ENCODE measurements at regions not wholly inside any gene's neighbourhood (a gene's known extent, or its start where the extent isn't known, plus 50 kb on each side); places are given as distances from the start of the nearest gene placed in this dataset.
A peak's percentile ranks its signal among the peaks of the same experiment; 100 is the strongest.
"Not testable (repeated sequence)": the region's sequence is repeated elsewhere in the genome, so short reads cannot be mapped to it uniquely, and the experiment has no call there.

DNA sequence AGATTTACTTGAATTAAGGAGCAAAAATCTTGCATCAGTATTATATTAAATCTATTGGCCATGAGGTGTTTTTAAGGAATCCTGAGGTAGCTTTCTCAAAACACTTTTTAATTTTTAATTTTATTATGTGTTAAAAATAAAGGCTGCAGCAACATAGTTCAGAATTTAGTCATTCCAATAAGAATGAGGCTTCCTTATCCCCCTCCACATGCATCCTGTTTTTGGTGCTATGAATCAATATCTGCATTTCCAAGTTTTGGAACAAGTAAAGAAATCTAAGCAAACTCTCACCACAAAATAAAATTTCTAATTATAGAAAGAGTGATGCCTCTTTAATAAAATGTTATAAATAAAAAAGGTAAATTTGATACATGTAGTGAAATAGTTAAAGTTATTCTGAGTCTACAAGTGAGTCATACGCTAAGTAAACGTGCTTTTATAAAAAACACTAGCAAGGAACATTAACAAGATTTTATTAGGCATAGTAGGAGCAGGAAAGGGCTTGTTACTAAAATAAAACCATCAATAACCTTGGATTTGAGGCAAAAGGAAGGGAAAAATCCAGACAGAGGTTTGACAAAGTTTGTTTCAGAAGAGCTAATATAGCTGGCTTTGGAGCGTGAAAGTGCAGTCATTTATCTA lies 1218.0 kb downstream of the NSUN3 start:
- DNase-seq: no peak

DNA sequence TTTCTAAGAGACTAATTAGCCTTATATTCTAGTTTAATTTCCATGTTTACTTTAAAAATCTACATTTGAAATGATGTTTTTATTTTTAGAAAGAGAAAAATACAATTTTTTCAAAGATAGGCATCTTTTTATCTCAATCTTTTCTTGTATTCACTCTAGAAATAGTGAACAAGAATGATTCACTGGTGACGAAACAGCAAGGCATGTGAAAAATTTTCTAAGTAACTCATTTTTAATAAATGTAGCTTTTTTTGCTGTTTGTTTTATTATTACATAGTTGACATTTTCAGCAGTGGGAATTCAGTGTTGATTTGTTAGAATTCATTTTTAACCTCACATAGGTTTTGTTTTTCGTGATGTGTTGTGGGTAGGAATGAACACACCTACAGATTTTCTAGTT lies 1226.4 kb downstream of the NSUN3 start:
- DNase-seq: no peak

DNA sequence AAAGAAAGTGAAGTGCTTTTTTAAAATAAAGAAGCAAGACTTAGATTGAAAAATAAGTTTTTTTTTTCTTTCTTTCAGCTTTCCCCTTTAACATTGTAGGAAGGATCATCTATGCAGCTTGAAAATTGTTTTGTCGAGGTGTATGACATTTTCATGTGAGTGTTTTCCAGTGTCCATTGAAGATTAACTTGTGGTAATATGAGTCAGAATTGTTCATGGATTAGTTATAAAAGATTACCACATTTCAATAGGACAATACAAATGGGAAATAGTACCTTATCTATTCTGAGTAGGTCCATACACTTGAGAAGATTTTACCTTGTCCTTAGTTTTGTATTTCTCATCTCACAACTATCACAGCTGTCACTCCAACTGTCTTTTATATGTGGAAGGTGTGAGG lies 1234.7 kb downstream of the NSUN3 start:
- DNase-seq: no peak

DNA sequence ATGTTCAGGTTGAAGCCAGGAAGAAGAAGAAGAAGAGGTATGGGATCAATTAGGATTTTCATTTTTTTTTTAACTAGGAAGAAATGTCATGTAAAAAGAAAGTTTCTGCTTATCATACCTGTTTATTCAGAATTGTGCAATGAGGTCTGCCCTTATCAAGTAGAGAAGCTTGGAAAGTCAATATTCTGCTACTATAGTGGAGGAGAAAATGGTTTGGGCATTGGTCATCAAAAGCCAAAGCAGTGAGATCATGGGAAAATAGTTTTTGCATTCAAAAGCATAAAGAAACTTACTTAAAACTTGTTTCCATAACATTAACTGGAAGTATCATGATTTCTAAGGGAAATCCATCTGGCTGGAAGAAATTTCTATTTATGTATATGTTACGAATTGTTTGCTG lies 1239.2 kb downstream of the NSUN3 start:
- DNase-seq: no peak

DNA sequence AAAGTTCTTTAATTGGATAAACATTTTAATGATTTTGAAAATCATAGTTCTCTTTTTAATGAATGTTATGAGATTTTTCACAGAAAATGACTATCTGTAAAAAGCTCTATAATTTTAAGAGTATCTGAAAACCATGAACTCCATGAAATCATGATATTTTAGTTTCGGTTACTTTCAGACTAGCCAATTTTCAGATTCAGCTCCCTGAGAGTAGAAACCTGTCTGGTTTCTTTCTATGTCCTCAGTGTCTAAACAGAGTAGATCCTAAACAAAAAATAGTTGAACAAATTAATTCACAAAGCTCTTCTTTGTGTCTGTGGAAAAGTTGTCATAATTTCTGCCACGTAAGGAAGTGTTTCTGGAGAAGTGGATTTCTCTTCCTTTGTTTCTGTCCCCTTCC lies 1247.7 kb downstream of the NSUN3 start:
- no peak for DNase-seq

DNA sequence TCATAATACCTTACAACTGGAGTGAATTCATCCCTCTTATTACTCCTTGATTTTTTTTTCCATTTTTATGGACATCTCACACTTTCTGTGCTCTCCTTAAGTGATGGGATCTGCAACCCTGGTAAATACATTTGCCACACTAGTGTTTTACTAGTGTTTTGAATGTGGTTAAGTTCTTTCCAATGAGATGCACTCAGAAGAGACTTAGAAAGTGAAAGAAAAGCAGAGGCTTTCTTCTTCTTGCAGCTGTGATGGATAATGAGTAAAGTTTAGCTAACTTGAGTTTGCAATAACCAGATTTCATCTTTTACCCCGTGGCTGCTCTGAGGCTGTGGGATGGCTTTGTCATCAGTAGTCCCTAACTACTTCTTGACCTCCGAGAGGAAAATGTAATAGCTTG lies 1248.4 kb downstream of the NSUN3 start:
- no peak for DNase-seq

DNA sequence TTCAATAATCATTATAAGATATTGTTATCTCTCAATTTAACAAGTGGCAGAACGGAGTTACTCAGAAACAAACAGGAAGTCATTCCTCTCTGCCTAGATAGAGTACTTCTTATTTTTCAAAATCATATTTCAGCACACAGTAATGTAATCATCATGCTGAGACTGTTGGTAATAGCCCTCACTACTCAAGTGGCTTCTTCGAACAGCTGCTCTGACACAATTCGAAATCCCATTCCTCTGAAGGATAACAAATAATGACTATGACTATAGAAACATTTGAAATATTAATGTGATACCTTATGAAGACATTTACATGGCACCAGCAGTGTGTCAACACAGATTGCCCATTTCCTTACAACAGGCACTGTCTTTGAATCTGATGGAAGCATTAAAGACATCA lies 1249.8 kb downstream of the NSUN3 start:
- no peak for DNase-seq

DNA sequence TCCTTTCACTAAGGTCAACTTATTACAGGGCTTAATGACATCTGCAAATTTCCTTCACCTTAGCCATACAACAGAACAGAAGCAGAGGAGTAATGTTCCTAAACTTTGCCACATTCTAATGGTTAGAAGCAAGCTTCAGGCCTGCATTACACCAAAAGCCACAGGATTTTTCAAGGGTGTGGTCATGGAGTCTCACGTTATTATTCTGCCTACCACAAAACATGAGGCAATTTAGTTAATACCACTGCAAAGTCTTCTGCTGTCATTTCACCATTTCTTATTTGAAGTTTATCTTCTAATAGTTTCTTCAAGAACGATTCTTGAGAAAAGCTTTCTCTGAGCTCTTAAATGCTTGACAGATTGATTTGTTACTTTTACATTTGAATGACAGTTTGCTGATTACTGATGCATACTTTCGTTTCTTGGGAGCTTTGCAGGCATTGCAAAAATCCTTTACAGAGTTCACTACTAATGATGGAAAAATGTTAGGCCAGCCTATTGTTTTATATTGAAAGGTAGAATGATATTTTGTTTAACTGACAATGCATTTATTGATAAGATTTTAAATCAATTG lies 1257.1 kb downstream of the NSUN3 start:
- no peak for DNase-seq

DNA sequence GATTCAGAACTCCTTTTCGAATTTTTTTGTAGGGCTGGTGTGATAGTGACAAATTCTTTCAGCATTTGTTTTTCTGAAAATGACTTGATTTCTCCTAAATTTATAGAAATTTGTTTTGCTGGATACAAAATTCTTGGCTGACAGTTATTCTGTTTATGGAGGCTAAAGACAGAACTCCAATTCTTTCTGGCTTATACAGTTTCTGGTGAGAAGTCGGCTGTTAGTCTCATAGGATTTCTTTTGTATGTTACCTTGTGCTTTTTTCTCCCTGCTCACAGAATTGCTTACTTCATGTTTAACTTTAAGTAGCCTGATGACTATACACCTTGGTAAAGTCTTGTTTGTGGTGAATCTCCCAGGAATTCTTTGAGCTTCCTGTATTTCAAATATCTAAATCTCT lies 1264.6 kb downstream of the NSUN3 start:
- no peak for DNase-seq

DNA sequence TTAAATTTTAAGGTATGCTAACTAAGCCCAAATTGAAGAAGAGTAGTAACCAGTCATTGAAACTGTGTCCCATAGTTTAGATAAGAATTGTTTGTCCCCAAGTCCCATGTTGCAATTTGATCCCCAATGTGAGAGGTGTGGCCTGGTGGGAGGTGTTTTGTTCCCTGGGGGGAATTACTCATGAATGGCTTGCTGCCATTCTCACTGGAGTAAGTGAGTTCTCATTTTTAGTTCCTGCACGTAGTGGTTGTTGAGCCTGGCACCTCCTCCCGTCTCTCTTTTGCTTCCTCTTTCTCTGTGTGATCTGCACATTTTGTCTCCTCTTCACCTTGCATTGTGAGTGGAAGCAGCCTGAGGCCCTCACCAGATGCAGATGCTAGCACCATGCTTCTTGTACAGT lies 1271.0 kb downstream of the NSUN3 start:
- DNase-seq: no peak

DNA sequence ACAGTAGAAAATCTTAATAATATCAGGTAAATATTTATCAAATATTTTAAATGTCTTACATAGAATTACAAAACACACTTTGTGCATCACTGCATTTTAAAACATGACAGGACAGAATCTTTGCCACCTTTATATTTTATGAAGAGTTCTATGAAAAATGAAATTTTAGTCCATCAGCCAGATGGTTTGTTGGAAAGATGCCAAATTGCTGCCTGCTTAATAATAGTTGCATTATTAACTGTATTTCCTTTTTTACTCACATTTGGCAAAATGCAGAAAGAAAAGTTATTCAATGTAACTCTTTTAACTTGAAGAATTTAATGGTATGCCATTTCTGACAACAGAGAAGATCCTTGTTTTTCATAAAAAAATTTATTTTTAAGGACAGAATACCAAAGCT lies 1271.6 kb downstream of the NSUN3 start:
- no peak for DNase-seq

DNA sequence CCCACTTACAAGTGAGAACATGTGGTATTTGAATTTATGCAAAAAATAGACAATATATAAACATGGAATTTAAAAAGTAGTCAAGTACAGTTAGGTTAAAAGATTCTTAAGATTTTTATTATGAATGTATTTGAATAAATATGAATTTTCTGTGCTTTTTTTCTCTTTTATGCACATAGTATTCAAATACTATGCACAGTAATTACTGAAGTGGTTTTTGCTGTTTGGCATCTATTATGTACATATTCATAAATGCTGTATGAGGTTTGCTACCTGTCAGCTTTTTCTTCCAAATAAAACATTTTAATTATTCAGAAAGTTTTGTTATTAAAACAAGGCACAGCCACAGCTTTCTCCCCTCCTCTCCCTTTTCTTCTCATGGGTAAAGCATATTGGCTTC lies 1272.7 kb downstream of the NSUN3 start:
- DNase-seq: no peak

DNA sequence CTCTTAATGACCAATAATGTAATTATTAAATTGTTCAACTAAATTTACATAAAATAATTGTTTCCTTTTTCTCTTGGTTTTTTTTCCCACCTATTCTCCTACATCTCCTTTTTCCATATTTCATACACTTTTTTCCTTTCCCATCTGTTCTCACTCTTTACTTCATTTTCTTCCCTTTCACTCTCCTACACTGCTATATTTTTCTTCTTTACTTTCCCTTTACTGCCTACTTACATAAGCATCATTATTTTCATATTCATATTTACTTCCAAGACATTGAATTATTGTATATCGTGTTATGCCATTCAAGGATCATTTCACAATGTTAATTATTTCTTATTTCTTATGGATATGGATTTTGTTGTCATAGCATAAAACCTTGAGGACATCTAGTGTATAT lies 1275.6 kb downstream of the NSUN3 start:
- DNase-seq: no peak

DNA sequence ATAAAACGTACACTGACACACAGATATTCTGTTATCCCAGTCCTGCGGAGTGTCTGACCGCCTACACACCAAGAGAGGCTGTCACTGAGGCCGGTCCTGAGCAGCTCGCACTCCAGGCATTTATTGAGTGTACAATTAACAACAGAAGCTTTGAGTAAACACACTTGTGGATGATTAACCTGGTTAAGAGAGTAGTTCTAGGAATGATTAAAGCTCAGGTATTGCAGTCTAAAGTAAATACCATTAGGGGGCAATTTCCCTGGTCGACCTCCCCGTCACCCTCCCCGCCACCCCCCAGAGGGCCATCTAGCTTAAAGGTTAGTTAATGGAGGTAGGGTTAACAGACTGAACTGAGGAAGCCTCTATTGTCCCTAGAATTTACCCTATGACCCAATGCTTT lies 1278.5 kb downstream of the NSUN3 start:
- no peak for DNase-seq

DNA sequence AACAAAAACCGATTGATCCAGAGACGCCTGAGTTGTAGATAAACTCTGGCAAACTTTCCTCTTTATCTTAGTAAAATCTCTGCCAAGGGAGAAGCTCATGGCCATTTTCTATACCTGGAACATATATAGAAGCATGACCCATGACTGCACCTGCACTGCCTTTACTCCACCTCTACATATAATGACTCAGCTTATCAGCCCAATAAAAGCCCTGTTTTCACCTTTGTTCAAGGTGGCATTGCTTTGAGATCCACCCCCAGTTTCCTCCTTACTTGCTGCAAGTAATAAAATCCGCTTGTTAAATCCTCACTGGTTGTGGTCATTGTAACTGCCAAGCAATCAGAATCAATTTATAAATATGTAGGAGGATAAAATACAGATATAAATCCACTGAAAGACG lies 1280.4 kb downstream of the NSUN3 start:
- DNase-seq: no peak

DNA sequence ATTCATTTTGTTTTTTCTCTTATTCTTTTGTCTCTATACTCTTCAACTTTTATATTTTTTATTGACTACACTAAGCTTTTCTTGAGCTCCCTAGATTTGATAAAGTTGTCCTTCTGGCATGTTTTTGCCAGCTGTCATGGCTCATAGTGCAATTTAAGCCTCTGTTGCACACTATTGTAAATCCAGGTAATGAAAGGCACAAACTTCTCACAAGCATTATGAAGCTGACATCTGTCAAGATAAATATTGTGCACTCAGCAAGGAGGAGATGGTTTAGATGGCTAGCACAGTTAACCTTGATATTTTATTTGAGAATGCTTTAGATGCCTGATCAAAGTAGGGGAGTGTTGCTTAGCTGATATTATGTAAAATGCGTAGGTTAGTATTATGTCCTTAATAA lies 1280.9 kb downstream of the NSUN3 start:
- DNase-seq: no peak

DNA sequence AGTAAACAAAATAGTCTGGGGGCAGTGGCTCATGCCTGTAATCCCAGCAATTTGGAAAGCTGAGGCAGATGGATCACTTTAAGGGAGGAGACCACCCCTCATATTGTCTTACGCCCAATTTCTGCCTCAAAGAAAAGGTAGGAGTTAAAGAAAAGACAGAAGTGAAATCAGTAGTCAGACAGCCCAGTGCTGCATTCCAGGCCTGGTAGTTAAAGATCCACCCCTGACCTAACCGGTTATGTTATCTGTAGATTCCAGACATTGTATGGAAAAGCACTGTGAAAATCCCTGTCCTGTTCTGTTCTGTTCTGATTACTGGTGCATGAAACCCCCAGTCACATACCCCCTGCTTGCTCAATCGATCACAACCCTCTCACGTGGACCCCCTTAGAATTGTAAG lies 1285.1 kb downstream of the NSUN3 start:
- DNase-seq: not testable (repeated sequence)

DNA sequence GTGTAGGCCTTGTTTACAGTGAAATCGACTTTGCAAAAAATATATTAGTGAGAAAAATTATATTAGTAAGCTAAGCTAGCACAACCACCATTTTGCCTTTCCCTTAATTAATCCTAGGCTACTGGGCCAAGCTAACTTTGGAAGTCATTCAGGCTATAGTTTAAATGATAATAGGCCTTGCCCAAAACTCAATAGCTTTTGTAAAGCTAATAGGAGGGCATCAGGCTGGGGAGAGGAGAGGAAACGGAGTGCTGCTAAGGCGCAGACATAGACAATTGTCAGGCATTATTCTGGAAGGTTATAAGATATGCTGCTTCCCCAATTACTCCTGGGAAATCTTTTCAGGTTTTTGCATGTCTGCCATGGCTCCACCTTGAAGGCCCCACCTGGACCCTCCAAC lies 1286.0 kb downstream of the NSUN3 start:
- DNase-seq: no peak

DNA sequence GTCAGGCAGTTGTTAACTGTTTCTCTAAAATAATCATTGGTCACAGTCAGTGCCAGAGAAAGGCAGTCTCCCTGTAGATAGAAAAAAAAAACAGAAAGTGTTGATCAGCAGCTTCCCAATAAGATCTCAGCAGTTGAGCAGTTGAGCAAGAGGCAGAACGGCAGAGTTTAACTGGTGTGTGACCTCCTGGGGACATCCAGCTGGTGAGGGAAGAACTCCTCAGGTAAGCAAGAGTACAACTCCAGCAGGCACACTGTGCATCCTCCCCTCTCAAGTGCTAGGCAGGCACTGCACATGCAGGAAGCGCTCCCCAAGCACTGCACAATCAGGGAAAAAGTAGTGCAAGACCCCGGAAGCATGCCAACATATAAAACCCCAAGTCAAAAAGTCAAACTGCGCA lies 1287.2 kb downstream of the NSUN3 start:
- no peak for DNase-seq

DNA sequence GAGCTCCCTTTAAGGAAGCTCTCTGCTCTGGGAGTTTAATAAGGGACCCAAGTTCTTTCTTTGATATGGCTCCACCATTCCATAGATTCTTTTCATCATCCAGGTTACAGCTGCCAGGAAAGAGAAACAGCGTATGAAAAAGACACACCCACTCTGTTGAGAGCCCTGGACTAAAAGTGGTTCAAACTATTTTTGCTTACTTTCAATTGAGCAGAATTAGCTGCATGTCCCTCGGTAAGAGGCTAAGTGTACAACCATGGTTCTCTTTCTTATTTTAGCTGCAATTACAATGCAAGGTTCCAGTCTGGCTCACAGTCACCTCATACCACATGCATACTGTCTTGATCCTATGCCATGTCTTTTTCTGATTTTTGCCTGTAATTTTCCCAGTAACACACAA lies 1288.3 kb downstream of the NSUN3 start:
- DNase-seq: no peak

DNA sequence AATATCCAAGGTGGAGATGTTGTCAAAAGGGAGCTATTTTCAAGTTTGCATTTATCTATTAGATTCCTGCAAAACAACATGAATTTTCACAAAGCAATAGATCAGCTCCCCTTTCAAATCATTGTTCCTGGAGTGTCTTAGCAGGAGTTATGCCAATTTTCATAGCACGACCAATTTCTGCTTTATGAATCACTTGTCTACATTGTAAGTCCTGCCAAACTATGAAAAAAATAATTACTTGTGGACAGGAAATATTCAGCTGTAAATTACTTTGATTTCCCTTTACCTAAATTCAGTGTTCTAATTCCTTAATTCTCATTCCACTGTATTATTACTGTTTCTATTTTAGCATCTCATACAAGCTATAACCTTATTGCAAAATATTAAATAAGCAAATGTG lies 1289.6 kb downstream of the NSUN3 start:
- DNase-seq: no peak

DNA sequence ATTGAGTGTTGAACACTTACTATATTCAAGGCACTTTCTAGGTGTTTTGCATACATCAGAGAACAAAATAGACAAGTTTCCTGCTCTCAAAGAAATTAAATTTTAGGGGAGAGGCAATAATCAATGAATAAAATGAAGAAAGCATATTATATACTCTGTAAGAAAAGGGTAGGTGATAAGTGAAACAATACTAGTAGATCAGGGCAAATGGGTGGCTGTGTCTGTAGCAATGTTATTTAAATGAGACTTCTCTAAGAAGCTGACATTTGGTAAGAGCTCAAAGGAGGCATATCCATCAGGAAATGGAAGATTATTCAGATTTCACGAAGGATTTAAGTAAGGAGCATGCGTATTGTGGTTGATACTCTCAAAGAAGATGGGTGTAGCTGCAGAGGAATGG lies 1291.6 kb downstream of the NSUN3 start:
- no peak for DNase-seq

DNA sequence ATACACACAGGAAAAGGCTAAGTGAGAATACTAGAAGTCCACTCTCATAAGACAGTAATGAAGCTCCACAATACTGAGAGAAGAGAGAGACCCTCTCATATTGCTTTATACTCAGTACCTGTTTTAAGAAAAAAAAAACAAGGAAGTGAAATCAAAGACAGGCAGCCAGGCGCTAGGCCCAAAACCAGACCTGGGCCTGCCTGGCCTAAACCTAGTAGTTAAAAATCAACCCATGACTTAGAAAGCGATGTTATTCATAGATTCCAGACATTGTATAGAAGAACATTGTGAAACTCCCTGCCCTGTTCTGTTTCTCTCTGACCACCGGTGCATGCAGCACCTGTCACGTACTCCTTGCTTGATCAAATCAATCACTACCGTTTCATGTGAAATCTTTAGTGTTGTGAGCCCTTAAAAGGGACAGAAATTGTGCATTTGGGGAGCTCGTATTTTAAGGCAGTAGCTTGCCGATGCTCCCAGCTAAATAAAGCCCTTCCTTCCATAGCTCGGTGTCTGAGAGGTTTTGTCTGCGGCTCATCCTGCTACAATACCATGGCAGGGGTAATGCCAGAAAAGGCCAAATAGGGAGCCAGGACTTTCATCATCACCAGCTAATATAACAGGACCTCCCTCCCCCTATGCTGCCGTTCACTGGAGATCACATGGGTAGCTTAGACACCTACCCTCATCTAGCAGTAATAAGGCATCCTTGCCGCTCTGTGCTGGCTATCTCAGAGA lies 1294.1 kb downstream of the NSUN3 start:
- peak; percentile 29 for DNase-seq

Data from right kidney (tissue), 1 donor.